HCT116 (cell line): ENCODE measurements at regions not wholly inside any gene's neighbourhood (a gene's known extent, or its start where the extent isn't known, plus 50 kb on each side); places are given as distances from the start of the nearest gene placed in this dataset.

ENCODE experiments used
- ATAC-seq: fragments of 200-7000 bp; cut with Tn5 transposase; 2 replicates; pipeline ENCODE4 v1.9.1; 2020; ENCODE audit warnings: mild to moderate bottlenecking, moderate library complexity
- BruUV-seq: library from RNA; stranded (reverse); fragments of 400-500 nt; replicated peaks from 2 replicates; lab custom pipeline; 2021; lab: Mats Ljungman, UMichigan
- CTCF ChIA-PET: fragments of 300-600 bp; sonication (Branson Sonifier 250); formaldehyde crosslinking; loops from one replicate; lab custom pipeline; 2021; ENCODE audit warnings: antibody characterized with exemption; lab: Charles Lee
- POLR2A ChIA-PET: fragments of 300-600, 350-600 bp; sonication (Branson Sonifier 250); formaldehyde crosslinking; loops from one replicate; lab custom pipeline; 2021; ENCODE audit warnings: antibody characterized with exemption; lab: Charles Lee
- RAD21 ChIA-PET, 2 experiments: fragments of 300-600 bp; sonication (Branson Sonifier 250); formaldehyde crosslinking; loops; one replicate each; lab custom pipeline; 2023; ENCODE audit warnings: low total read pairs in 2 of 2; ENCODE audit not compliant: uncharacterized antibody in 2 of 2, unreplicated experiment in 2 of 2, low non-redundant PET in 1 of 2; lab: Charles Lee
- DNase-seq: peaks from one replicate; pipeline ENCODE4 v3.0.0-alpha.2; 2010; ENCODE audit warnings: low read depth, low spot score
- H2AFZ ChIP-seq: fragments of 200-600 bp; shearing (Covaris generic), sonication (generic); 2 replicates; pipeline ENCODE4 v1.6.1; 2017; ENCODE audit warnings: low read depth, mixed run types, mixed read lengths, antibody characterized with exemption, low read length; ENCODE audit not compliant: poor library complexity, severe bottlenecking
- H3K27ac ChIP-seq: 2 replicates; pipeline ENCODE4 v1.5.1; 2012; ENCODE audit warnings: low read depth, low read length
- H3K27me3 ChIP-seq: fragments of 200-600 bp; sonication (generic); 2 replicates; pipeline ENCODE4 v1.6.1; 2016; ENCODE audit warnings: mixed run types, low read length, mixed read lengths; ENCODE audit not compliant: insufficient read depth
- H3K36me3 ChIP-seq, 2 experiments: fragments of 200-500 bp in 1 of 2; fragments of 200-600 bp in 1 of 2; sonication (Bioruptor generic) in 1 of 2; sonication (generic) in 1 of 2; 2 replicates each; pipeline versions ENCODE4 v1.5.1 to v1.6.1; 2014 to 2016; ENCODE audit warnings: low read length in 2 of 2, inconsistent platforms in 1 of 2, mixed read lengths in 1 of 2, mixed run types in 1 of 2; ENCODE audit not compliant: insufficient read depth in 2 of 2, control insufficient read depth in 1 of 2
- H3K4me1 ChIP-seq, 2 experiments: fragments of 200-600 bp in 1 of 2; sonication (generic) in 1 of 2; 2 replicates each; pipeline versions ENCODE4 v1.5.1 to v1.6.1; 2012 to 2017; ENCODE audit warnings: low read length in 2 of 2, inconsistent platforms in 1 of 2, mild to moderate bottlenecking in 1 of 2, mixed read lengths in 1 of 2, mixed run types in 1 of 2, moderate library complexity in 1 of 2; ENCODE audit not compliant: insufficient read depth in 2 of 2, control insufficient read depth in 1 of 2
- H3K4me2 ChIP-seq: fragments of 200-600 bp; sonication (generic); 2 replicates; pipeline ENCODE4 v1.6.1; 2017; ENCODE audit warnings: mixed run types, low read length, mixed read lengths
- H3K4me3 ChIP-seq, 2 experiments: fragments of 200-600 bp in 1 of 2; sonication (generic) in 1 of 2; replicated peaks in 1 of 2; 2 replicates each; pipeline ENCODE4 v1.5.1; 2011 to 2016; ENCODE audit warnings: low read length in 2 of 2, control low read depth in 1 of 2, low read depth in 1 of 2, mild to moderate bottlenecking in 1 of 2, mixed read lengths in 1 of 2, mixed run types in 1 of 2
- H3K79me2 ChIP-seq: fragments of 200-600 bp; sonication (generic); 2 replicates; pipeline ENCODE4 v1.6.1; 2017; ENCODE audit warnings: mild to moderate bottlenecking, mixed run types, low read length, moderate library complexity, mixed read lengths; ENCODE audit not compliant: insufficient read depth
- H3K9ac ChIP-seq: fragments of 200-600 bp; sonication (generic); 2 replicates; pipeline ENCODE4 v1.6.1; 2016; ENCODE audit warnings: low read length, mixed read lengths
- H3K9me2 ChIP-seq: fragments of 200-600 bp; sonication (generic), shearing (Covaris generic); 2 replicates; pipeline ENCODE4 v1.6.1; 2017; ENCODE audit warnings: mixed run types, mild to moderate bottlenecking, moderate library complexity; ENCODE audit not compliant: insufficient read depth
- H3K9me3 ChIP-seq, 2 experiments: fragments of 200-500 bp in 1 of 2; fragments of 200-600 bp in 1 of 2; sonication (Bioruptor generic) in 1 of 2; sonication (generic) in 1 of 2; 2 replicates each; pipeline ENCODE4 v1.6.1; 2014 to 2017; ENCODE audit warnings: low read length in 2 of 2, mixed read lengths in 2 of 2, inconsistent platforms in 1 of 2, low read depth in 1 of 2, mild to moderate bottlenecking in 1 of 2, mixed run types in 1 of 2, moderate library complexity in 1 of 2; ENCODE audit not compliant: control insufficient read depth in 1 of 2, insufficient read depth in 1 of 2
- H4K20me1 ChIP-seq: fragments of 200-600 bp; sonication (generic), shearing (Covaris generic); 2 replicates; pipeline ENCODE4 v1.6.1; 2017; ENCODE audit warnings: mixed run types, mild to moderate bottlenecking, moderate library complexity; ENCODE audit not compliant: insufficient read depth
- EZH2 ChIP-seq: fragments of 200-600 bp; sonication (generic); IDR thresholded peaks from 2 replicates; pipeline ENCODE4 v1.6.1; 2017; ENCODE audit warnings: antibody characterized with exemption, mixed run types
- EZH2phosphoT487 ChIP-seq: fragments of 200-600 bp; IDR thresholded peaks from 2 replicates; pipeline ENCODE4 v1.6.1; 2018; ENCODE audit warnings: antibody characterized with exemption, borderline replicate concordance
- FOSL1 ChIP-seq: IDR thresholded peaks from 2 replicates; pipeline ENCODE4 v1.6.1; 2012; ENCODE audit warnings: low read depth
- JUND ChIP-seq: IDR thresholded peaks from 2 replicates; pipeline ENCODE4 v1.6.1; 2012
- POLR2AphosphoS5 ChIP-seq: IDR thresholded peaks from 2 replicates; pipeline ENCODE4 v1.6.1; 2011; ENCODE audit warnings: mild to moderate bottlenecking, low read depth, low read length, moderate library complexity
- SIN3A ChIP-seq: IDR thresholded peaks from 2 replicates; pipeline ENCODE4 v1.6.1; 2012; ENCODE audit warnings: low read depth
- SP1 ChIP-seq: IDR thresholded peaks from 2 replicates; pipeline ENCODE4 v1.6.1; 2012; ENCODE audit warnings: low read depth
- SRF ChIP-seq: IDR thresholded peaks from 2 replicates; pipeline ENCODE4 v1.6.1; 2012; ENCODE audit warnings: low read depth
- YY1 ChIP-seq: IDR thresholded peaks from 2 replicates; pipeline ENCODE4 v1.6.1; 2011; ENCODE audit warnings: low read length, low read depth, moderate library complexity, mild to moderate bottlenecking; ENCODE audit not compliant: insufficient replicate concordance; ENCODE audit errors: extremely low read depth
- intact Hi-C: fragments of 100-400 bp; cut with micrococcal nuclease; formaldehyde crosslinking; loops from 2 replicates; pipeline ENCODE4 v1.10.0; 2022
- TF ChIP-seq, protein P1 (sequence below): IDR thresholded peaks from 2 replicates; pipeline ENCODE4 v1.6.1; 2012

DNA sequence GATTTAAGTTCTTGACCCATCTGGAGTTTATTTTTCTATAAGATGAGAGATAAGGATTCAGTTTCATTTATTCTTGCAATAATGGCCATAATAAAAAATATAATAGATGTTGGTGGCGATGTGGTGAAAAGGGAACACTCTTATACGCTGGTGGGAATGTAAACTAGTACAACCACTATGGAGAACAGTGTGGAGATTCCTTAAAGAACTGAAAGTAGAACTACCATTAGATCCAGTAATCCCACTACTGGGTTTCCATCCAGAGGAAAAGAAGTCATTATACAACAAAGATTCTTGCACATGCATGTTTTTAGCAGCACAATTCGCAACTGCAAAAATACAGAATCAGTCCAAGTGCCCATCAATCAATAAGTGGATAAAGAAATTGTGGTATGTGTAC, 1040.5 kb upstream of the GYPC start:
- Histone ChIP-seq H3K79me2 (no peaks in the 10 kb centered on the region), H4K20me1 (no peaks in the 10 kb centered on the region), H3K36me3 (no peaks in the 10 kb centered on the region), H3K4me2 (no peak overlapping the region), H3K9me2 (no peaks in the 10 kb centered on the region), H3K4me3 (no peak overlapping the region), H2AFZ (no peak overlapping the region), H3K27me3 (no peaks in the 10 kb centered on the region), H3K9ac (no peak overlapping the region), H3K27ac (no peak overlapping the region), H3K4me1 (no peaks in the 10 kb centered on the region), H3K9me3 (peaks cover 3 to 8% of the 10 kb centered on the region in 2 experiments; a peak in 2 of 4 replicates)
- TF ChIP-seq FOSL1 (no peak), JUND (no peak), SP1 (no peak), SIN3A (no peak), YY1 (no peak)
- ATAC-seq (no peak), DNase-seq (no peak)
- no TSS peak for BruUV-seq
- POLR2A ChIA-PET: no interaction called here
- RAD21 ChIA-PET: no interaction called here
- CTCF ChIA-PET: no interaction called here
- intact Hi-C loops: no loop called here

DNA sequence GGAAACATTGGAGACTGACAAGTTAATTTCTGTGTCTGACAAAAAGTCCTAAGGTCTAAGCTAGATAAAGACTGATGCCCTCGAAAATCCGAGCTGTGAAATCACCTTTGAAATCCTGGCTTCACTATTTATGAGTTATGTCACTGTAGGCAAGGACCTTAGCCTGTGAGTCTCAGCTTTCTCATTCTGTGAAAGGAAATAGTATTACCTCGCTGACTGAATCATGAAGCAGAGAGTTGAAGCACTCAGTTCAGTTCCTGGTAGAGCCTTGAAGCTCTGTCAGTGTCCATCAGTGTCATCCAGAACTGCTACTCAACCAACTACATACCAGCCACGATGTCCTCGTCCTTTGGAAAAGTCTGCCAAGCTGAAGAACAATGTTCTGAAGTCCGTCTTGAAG, 1025.6 kb upstream of the GYPC start:
- H3K4me2 ChIP-seq: no peak overlapping the region
- no peak for ATAC-seq
- POLR2A ChIA-PET: no interaction called here

More for the DNA sequence above, 1025.6 kb upstream of the GYPC start:
- no peak for DNase-seq
- Histone ChIP-seq H3K4me3 (no peak overlapping the region), H3K4me1 (no peaks in the 10 kb centered on the region), H3K9me2 (no peaks in the 10 kb centered on the region), H3K27me3 (no peaks in the 10 kb centered on the region), H3K27ac (no peak overlapping the region), H2AFZ (no peak overlapping the region), H3K79me2 (no peaks in the 10 kb centered on the region), H3K36me3 (no peaks in the 10 kb centered on the region), H3K9me3 (peaks cover 7 to 18% of the 10 kb centered on the region in 2 experiments; a peak in 2 of 4 replicates), H4K20me1 (no peaks in the 10 kb centered on the region), H3K9ac (no peak overlapping the region)
- ChIA-PET RAD21 (no interaction called here), CTCF (no interaction called here)
- TF ChIP-seq SIN3A (no peak), POLR2AphosphoS5 (no peak), JUND (no peak), YY1 (no peak), EZH2phosphoT487 (no peak), SRF (no peak), EZH2 (no peak)
- TF ChIP-seq, protein P1, sequence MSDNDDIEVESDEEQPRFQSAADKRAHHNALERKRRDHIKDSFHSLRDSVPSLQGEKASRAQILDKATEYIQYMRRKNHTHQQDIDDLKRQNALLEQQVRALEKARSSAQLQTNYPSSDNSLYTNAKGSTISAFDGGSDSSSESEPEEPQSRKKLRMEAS: no peak
- BruUV-seq: no TSS peak
- intact Hi-C loops: no loop called here
